IPS DF 6.9 (cell line): ENCODE measurements at regions not wholly inside any gene's neighbourhood (a gene's known extent, or its start where the extent isn't known, plus 50 kb on each side); places are given as distances from the start of the nearest gene placed in this dataset.

Source experiments
- DNase-seq: peaks from one replicate; pipeline ENCODE4 v3.0.0-alpha.2; 2013; ENCODE audit warnings: low read depth, low spot score
- H3K27ac ChIP-seq: one replicate; pipeline ENCODE4 v1.5.1; 2013; ENCODE audit warnings: low read length, control low read depth
- H3K27me3 ChIP-seq: 2 replicates; pipeline ENCODE4 v1.6.1; 2013; ENCODE audit warnings: mild to moderate bottlenecking, low read length; ENCODE audit not compliant: control insufficient read depth, insufficient read depth
- H3K36me3 ChIP-seq: 2 replicates; pipeline ENCODE4 v1.6.1; 2013; ENCODE audit warnings: low read length; ENCODE audit not compliant: control insufficient read depth, insufficient read depth
- H3K4me1 ChIP-seq: 2 replicates; pipeline ENCODE4 v1.6.1; 2013; ENCODE audit warnings: low read length; ENCODE audit not compliant: control insufficient read depth, insufficient read depth
- H3K4me3 ChIP-seq: 2 replicates; pipeline ENCODE4 v1.5.1; 2013; ENCODE audit warnings: mild to moderate bottlenecking, low read length
- H3K9me3 ChIP-seq: 2 replicates; pipeline ENCODE4 v1.6.1; 2013; ENCODE audit warnings: low read length, inconsistent platforms; ENCODE audit not compliant: control insufficient read depth, insufficient read depth
- WGBS: extraction: QIAGEN DNeasy Blood & Tissue Kit; methylation state at CpG from one replicate; pipeline ENCODE4 v1.1.7; 2013; ENCODE audit warnings: mixed read lengths, missing lambda C conversion rate; ENCODE audit not compliant: insufficient read length, insufficient coverage; 5-methylcytosine and 5-hydroxymethylcytosine counted together

DNA sequence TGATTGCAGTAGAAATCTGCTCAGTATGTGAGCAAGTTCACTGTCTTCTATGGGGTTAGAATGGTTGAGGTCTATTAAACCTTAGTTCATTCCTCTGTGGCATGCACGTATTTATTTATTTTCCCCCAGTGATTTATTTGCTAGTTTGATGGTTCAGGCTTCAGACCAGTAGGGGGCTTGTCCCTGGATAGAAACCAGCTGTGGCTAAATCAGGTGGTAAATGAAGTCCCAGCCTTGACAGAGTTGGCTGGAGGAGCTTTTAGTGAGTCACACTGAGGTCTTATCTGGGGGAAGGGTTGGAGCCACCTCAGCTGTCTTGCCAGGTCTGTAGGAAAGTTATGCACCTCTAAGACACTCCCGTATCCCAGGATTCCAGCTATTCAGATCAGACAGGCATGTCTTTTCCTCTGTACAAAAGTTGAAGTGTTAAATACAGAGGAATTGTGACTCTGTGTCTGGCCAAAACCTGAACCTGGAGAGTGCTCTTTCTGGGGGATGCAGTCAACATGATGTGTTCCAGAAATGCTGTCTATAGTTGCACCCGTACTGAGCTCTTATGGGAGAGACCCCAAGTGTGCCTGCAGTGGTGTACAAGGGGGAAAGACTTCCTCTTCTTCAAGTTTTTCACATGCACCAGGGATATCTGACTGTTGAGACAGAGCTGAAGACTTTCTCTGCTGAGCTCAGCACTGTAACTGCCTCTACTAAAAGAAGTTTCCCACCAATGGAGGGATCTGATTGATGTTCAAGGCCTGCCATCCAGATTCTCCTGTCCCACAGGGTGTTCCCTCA, 1322.1 kb downstream of the TMEM121 start:
- peaks cover 22% of the 10 kb centered on the region for H3K9me3 ChIP-seq
- no CpG with 5 or more reads among the region's 3 CpGs for WGBS

DNA sequence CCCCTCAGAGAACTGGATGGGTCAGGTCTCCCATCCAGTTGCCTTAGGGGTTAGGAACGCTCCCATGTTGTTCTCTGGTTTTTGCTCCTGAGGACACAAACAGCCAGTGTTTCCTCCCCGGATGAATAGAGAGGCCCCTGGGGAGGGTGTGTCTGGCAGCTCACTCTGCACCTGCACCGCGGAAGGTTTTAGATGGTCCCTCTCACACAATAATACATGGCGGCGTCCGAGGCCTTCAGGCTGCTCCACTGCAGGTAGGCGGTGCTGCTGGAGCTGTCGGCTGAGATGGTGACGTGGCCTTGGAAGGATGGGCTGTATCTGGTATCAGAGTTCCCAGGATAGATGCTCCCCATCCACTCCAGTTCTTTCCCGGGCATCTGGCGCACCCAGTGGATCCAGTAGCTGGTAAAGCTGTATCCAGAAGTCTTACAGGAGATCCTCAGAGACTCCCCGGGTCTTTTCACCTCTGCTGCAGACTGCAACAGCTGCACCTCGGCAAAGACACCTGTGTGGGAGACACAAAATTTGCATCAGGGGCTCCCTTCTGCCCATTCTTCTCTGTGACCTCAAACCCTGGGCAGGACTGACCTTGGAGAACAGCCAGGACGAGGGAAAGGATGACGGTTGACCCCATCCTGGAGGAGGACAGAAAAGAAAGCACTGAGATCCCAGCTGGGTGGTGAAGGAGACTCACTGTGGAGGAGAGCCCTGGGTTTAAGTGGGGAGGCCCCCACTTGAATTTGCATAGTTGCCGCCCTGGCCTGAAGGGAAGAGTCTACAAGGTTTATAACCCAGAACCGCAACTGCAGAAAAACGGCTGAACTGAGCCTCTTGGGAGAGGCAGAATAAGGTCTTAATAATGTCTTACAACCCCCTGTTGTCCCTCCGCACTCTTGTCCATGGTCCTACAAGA, 1324.8 kb downstream of the TMEM121 start:
- Histone ChIP-seq H3K36me3 (no peaks in the 10 kb centered on the region), H3K4me3 (no peak overlapping the region), H3K27ac (no peak overlapping the region), H3K9me3 (peaks cover 20% of the 10 kb centered on the region), H3K27me3 (no peaks in the 10 kb centered on the region), H3K4me1 (no peaks in the 10 kb centered on the region)
- no CpG with 5 or more reads among the region's 20 CpGs for WGBS
- no peak for DNase-seq

More for the DNA sequence above, 1322.1 kb downstream of the TMEM121 start:
- DNase-seq: no peak
- no peaks in the 10 kb centered on the region for H3K27me3 ChIP-seq
- H3K27ac ChIP-seq: no peak overlapping the region
- no peaks in the 10 kb centered on the region for H3K4me1 ChIP-seq
- no peak overlapping the region for H3K4me3 ChIP-seq
- no peaks in the 10 kb centered on the region for H3K36me3 ChIP-seq

DNA sequence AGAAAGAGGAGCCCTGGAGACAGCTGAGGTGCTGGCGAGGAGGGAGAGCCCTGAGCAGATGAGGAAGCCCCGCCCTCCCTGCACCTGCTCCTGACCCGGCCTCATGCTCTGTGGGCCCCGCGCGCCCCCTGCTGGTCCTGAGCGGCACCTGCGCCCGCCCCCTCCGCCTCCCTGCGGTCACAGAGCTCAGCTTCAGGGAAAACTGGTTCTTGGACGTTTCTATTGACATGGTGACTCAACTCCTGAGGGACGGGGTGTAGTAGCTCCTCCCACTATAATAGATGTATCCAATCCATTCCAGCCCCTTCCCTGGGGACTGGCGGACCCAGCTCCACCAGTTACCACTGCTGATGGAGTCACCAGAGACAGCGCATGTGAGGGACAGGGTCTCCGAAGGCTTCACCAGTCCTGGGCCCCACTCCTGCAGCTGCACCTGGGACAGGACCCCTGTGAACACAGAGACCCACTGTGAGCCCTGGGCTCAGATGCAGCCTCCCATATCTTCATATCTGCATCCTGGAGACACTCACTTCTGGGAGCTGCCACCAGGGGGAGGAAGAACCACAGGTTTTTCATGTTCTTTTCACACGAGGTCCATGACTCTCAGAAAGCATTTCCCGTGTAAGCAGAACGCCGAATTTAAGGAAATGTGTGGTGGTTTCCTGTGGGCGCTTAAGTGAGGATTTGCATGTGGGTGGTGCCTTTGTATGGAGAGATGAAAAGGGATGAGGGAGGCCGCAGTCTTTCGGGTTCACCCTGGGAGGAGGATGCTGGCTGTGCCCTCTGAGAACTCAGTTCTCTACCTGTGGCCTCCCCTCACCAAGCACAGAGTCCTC, 1346.4 kb downstream of the TMEM121 start:
- DNase-seq: no peak
- Histone ChIP-seq H3K27ac (no peak overlapping the region), H3K4me3 (no peak overlapping the region), H3K27me3 (no peaks in the 10 kb centered on the region), H3K4me1 (no peaks in the 10 kb centered on the region), H3K9me3 (peaks cover 9% of the 10 kb centered on the region), H3K36me3 (no peaks in the 10 kb centered on the region)
- no CpG with 5 or more reads among the region's 23 CpGs for WGBS

DNA sequence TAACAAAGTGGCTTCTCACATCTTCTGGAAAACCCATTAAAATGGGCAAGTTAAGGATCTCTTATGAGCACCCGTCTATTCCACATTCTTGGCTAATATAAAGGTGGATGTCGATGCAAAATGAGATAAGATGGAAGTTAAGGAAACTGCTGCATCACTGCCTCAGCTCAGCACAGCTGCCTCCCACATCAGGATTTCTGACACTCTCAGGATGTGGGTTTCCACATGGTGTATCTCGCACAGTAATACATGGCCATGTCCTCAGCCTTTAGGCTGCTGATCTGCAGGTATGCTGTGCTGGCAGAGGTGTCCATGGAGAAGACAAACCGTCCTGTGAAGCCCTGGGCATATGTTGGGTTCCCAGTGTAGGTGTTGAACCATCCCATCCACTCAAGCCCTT, 1348.0 kb downstream of the TMEM121 start:
- Histone ChIP-seq H3K36me3 (no peaks in the 10 kb centered on the region), H3K4me3 (no peak overlapping the region), H3K27me3 (no peaks in the 10 kb centered on the region), H3K9me3 (peaks cover 11% of the 10 kb centered on the region), H3K27ac (no peak overlapping the region), H3K4me1 (no peaks in the 10 kb centered on the region)
- WGBS: no CpG with 5 or more reads among the region's 4 CpGs
- DNase-seq: no peak

DNA sequence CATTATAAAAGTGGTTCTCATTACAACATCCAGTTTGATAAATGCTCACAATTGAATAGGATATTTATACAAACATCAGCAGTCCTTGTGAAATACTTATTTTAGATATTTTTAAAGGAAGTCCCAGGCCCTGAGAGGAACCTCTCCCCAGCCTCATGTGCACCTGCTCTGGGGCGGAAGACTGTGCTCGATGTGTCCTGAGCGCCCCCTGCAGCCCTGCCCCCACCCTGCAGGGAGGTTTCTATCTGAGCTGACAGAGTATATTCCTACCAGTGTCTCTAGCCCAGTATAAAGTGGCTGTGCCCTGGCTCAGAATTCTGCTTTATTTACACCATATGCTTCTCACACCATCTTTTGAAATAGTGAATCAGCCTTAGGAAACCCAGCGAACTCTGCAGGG, 1349.1 kb downstream of the TMEM121 start:
- no peaks in the 10 kb centered on the region for H3K36me3 ChIP-seq
- no peaks in the 10 kb centered on the region for H3K4me1 ChIP-seq
- no peak for DNase-seq
- no CpG with 5 or more reads among the region's 4 CpGs for WGBS
- no peak overlapping the region for H3K4me3 ChIP-seq
- H3K27ac ChIP-seq: no peak overlapping the region
- no peaks in the 10 kb centered on the region for H3K27me3 ChIP-seq
- H3K9me3 ChIP-seq: peaks cover 15% of the 10 kb centered on the region

DNA sequence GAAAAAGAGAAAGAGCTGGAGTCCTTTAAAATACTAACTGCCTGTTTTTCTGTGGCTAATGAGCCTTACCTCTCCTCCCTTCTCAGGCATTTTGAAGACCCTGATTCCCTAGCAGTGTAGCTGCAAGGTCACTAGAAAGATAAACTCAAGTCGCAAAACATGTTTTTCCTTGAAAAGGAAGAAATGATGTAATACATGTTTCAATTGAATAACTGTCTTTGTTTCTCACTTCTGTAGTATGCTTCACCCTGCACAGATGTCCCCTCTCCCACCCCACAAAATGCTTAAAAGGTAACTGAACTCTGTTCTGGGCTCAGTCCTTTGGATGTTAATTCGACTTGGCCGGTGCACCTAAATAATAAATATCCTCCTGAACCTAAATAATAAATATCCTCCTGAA, 1350.3 kb downstream of the TMEM121 start:
- Histone ChIP-seq H3K27ac (no peak overlapping the region), H3K27me3 (no peaks in the 10 kb centered on the region), H3K4me3 (no peak overlapping the region), H3K4me1 (no peaks in the 10 kb centered on the region), H3K36me3 (no peaks in the 10 kb centered on the region), H3K9me3 (peaks cover 13% of the 10 kb centered on the region)
- DNase-seq: no peak
- WGBS: no CpG with 5 or more reads among the region's 3 CpGs

DNA sequence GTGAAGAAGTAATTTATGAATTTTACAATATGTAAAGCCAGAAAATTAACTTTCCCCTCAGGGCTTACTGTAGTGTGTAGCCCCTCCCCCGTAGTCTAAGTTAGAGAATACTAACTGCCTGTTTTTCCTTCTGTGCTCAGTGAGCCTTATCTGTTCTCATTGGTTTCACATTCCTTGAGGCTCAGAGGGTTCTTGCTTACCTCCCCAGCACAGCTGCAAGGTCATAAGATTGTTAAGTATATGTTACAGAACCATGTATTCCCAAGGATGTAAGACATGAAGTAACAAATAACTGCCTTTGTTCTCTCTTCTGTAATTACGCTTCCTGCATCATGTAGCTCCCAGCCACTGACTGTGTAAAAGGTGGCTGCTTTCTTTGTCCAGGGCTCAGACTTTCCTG, 1351.1 kb downstream of the TMEM121 start:
- Histone ChIP-seq H3K4me3 (no peak overlapping the region), H3K27me3 (no peaks in the 10 kb centered on the region), H3K4me1 (no peaks in the 10 kb centered on the region), H3K27ac (no peak overlapping the region), H3K9me3 (peaks cover 13% of the 10 kb centered on the region), H3K36me3 (no peaks in the 10 kb centered on the region)
- no CpG with 5 or more reads among the region's 2 CpGs for WGBS
- DNase-seq: no peak

DNA sequence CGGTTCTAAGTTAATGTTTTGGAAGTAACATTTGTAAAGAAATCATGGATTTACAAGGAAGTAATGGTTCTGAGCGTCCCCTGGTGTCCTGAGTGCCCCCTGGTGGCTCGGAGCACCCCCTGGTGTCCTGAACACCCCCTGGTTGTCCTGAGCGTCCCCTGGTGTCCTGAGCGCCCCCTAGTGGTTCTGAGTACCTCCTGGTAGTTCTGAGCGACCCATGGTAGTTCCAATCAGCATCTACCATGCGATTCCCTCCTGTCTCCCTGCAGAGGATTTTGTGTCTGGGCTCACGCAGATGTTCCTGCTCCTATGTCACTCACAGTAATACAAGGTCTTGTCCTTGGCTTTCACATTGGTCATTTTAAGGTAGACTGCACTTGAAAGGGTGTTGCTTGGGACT, 1352.9 kb downstream of the TMEM121 start:
- Histone ChIP-seq H3K4me1 (no peaks in the 10 kb centered on the region), H3K27ac (no peak overlapping the region), H3K27me3 (no peaks in the 10 kb centered on the region), H3K9me3 (peaks cover 11% of the 10 kb centered on the region), H3K4me3 (no peak overlapping the region), H3K36me3 (no peaks in the 10 kb centered on the region)
- DNase-seq: no peak
- no CpG with 5 or more reads among the region's 8 CpGs for WGBS

DNA sequence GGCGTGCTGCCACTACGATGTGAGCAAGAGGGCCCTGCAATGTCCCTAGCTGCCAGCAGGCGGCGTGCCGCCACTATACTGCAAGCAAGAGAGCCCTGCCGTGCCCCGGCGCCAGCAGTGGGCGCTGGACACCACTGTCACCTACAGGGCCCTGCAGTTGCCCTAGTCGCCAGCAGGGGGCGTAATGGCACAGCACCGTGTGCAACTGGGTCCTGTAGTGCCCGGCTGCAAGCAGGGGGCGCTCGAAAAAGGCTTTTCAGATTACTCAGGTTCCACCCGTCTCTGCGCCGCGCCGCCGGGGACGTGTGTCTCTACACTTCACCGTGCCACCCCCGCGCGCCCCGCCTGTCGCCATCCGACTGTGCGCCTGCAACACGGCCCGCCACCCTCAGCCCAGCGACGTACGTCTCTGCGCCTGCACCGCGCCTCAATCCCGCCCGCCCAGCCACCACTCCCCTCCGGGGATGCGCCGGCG, 1356.9 kb downstream of the TMEM121 start:
- no peak overlapping the region for H3K4me3 ChIP-seq
- no peaks in the 10 kb centered on the region for H3K27me3 ChIP-seq
- DNase-seq: no peak
- H3K9me3 ChIP-seq: peaks cover 9% of the 10 kb centered on the region
- WGBS: no CpG with 5 or more reads among the region's 44 CpGs
- no peaks in the 10 kb centered on the region for H3K4me1 ChIP-seq
- no peaks in the 10 kb centered on the region for H3K36me3 ChIP-seq
- H3K27ac ChIP-seq: no peak overlapping the region
